H1 (cell line): ENCODE measurements at regions not wholly inside any gene's neighbourhood (a gene's known extent, or its start where the extent isn't known, plus 50 kb on each side); places are given as distances from the start of the nearest gene placed in this dataset.

Experiments used
- CTCF ChIA-PET: fragments of 300-600 bp; sonication (Branson Sonifier 250); formaldehyde crosslinking; loops from one replicate; lab custom pipeline; 2021; ENCODE audit not compliant: partially characterized antibody; lab: Charles Lee
- POLR2A ChIA-PET: fragments of 300-600 bp; sonication (Branson Sonifier 250); formaldehyde crosslinking; loops from one replicate; lab custom pipeline; 2021; ENCODE audit warnings: inconsistent platforms; ENCODE audit not compliant: partially characterized antibody; lab: Charles Lee
- DNase-seq, 2 experiments: peaks; one replicate each; pipeline versions ENCODE4 v3.0.0 to v3.0.0-alpha.2; 2010 to 2022; ENCODE audit warnings: low spot score in 2 of 2, low read depth in 1 of 2, mixed read lengths in 1 of 2
- FAIRE-seq: peaks from 2 replicates; lab custom pipeline; 2011; peaks lifted over from hg19 to GRCh38; lab: Jason Lieb, UNC
- H2AFZ ChIP-seq: 2 replicates; pipeline ENCODE4 v1.8.1; 2012; ENCODE audit warnings: low read length, inconsistent platforms
- H2AK5ac ChIP-seq: 2 replicates; pipeline ENCODE4 v1.6.1; 2013; ENCODE audit warnings: low read depth, low read length
- H2BK120ac ChIP-seq: replicated peaks from 2 replicates; pipeline ENCODE3; 2013; ENCODE audit warnings: low read depth, low read length, inconsistent platforms
- H2BK12ac ChIP-seq: 2 replicates; pipeline ENCODE4 v1.6.1; 2013; ENCODE audit warnings: low read depth, low read length
- H2BK15ac ChIP-seq: 2 replicates; pipeline ENCODE4 v1.6.1; 2013; ENCODE audit warnings: low read length
- H2BK20ac ChIP-seq: 2 replicates; pipeline ENCODE4 v1.6.1; 2013; ENCODE audit warnings: low read length
- H2BK5ac ChIP-seq: 2 replicates; pipeline ENCODE4 v1.6.1; 2013; ENCODE audit warnings: low read depth, low read length
- H3K14ac ChIP-seq: 2 replicates; pipeline ENCODE4 v1.6.1; 2013; ENCODE audit warnings: inconsistent platforms; ENCODE audit not compliant: insufficient read length
- H3K18ac ChIP-seq: 2 replicates; pipeline ENCODE4 v1.6.1; 2013; ENCODE audit warnings: low read length; ENCODE audit errors: extremely low read depth
- H3K23ac ChIP-seq: 2 replicates; pipeline ENCODE4 v1.6.1; 2013; ENCODE audit warnings: inconsistent platforms; ENCODE audit not compliant: insufficient read length
- H3K23me2 ChIP-seq: 2 replicates; pipeline ENCODE4 v1.6.1; 2013; ENCODE audit warnings: low read depth, low read length
- H3K27ac ChIP-seq: 2 replicates; pipeline ENCODE4 v1.6.1; 2011; ENCODE audit warnings: low read depth, low read length, inconsistent platforms
- H3K27me3 ChIP-seq, 4 experiments: replicated peaks in 1 of 4; 1 replicate in 1 of 4; 2 replicates in 3 of 4; pipeline versions ENCODE4 v1.6.1 to v1.8.1; 2011 to 2013; ENCODE audit warnings: low read length in 3 of 4, mild to moderate bottlenecking in 3 of 4, inconsistent platforms in 2 of 4, mixed read lengths in 2 of 4, moderate library complexity in 1 of 4; ENCODE audit not compliant: control insufficient read depth in 3 of 4, insufficient read depth in 3 of 4; ENCODE audit errors: extremely low read depth in 1 of 4
- H3K36me3 ChIP-seq, 4 experiments: 2 replicates each; pipeline versions ENCODE4 v1.6.1 to v1.8.1; 2011 to 2013; ENCODE audit warnings: mild to moderate bottlenecking in 4 of 4, low read length in 3 of 4, moderate library complexity in 2 of 4, control low read depth in 1 of 4, inconsistent platforms in 1 of 4; ENCODE audit not compliant: insufficient read depth in 4 of 4, control insufficient read depth in 2 of 4
- H3K4ac ChIP-seq: replicated peaks from 2 replicates; pipeline ENCODE3; 2013; ENCODE audit warnings: low read length, low read depth, mixed read lengths, inconsistent platforms; ENCODE audit not compliant: insufficient read length
- H3K4me1 ChIP-seq, 4 experiments: replicated peaks in 1 of 4; 1 replicate in 1 of 4; 2 replicates in 3 of 4; pipeline versions ENCODE4 v1.6.1 to v1.8.1; 2011 to 2013; ENCODE audit warnings: low read length in 3 of 4, inconsistent platforms in 2 of 4, mixed read lengths in 1 of 4; ENCODE audit not compliant: insufficient read depth in 4 of 4, control insufficient read depth in 3 of 4
- H3K4me2 ChIP-seq, 2 experiments: 2 replicates each; pipeline versions ENCODE4 v1.6.1 to v1.8.1; 2011 to 2013; ENCODE audit warnings: low read depth in 2 of 2, low read length in 2 of 2, control low read depth in 1 of 2, inconsistent platforms in 1 of 2, mild to moderate bottlenecking in 1 of 2; ENCODE audit not compliant: insufficient read depth in 1 of 2
- H3K4me3 ChIP-seq, 4 experiments: fragments of 200-600, 300-600 bp in 1 of 4; sonication (generic), shearing (Covaris generic), sonication (Bioruptor Twin) in 1 of 4; 2 replicates each; pipeline versions ENCODE4 v1.5.1 to v1.8.1; 2011 to 2016; ENCODE audit warnings: low read length in 4 of 4, low read depth in 3 of 4, control low read depth in 2 of 4, inconsistent platforms in 2 of 4, mild to moderate bottlenecking in 2 of 4, mixed read lengths in 1 of 4, moderate library complexity in 1 of 4; ENCODE audit not compliant: insufficient read depth in 2 of 4; ENCODE audit errors: extremely low read depth in 1 of 4
- H3K56ac ChIP-seq: replicated peaks from 2 replicates; pipeline ENCODE3; 2013; ENCODE audit warnings: low read depth, mild to moderate bottlenecking, mixed read lengths, low read length, inconsistent platforms; ENCODE audit not compliant: insufficient read length
- H3K79me1 ChIP-seq: 2 replicates; pipeline ENCODE4 v1.6.1; 2013; ENCODE audit warnings: low read depth, low read length, control low read depth
- H3K79me2 ChIP-seq, 2 experiments: 2 replicates each; pipeline versions ENCODE4 v1.6.1 to v1.8.1; 2012 to 2013; ENCODE audit warnings: low read length in 2 of 2, mild to moderate bottlenecking in 2 of 2, inconsistent platforms in 1 of 2; ENCODE audit not compliant: insufficient read depth in 2 of 2, control insufficient read depth in 1 of 2
- H3K9ac ChIP-seq, 4 experiments: replicated peaks in 1 of 4; 1 replicate in 1 of 4; 2 replicates in 3 of 4; pipeline versions ENCODE4 v1.6.1 to v1.8.1; 2011 to 2013; ENCODE audit warnings: low read depth in 3 of 4, low read length in 3 of 4, control low read depth in 2 of 4, mild to moderate bottlenecking in 2 of 4, moderate library complexity in 2 of 4, inconsistent platforms in 1 of 4; ENCODE audit errors: extremely low read depth in 1 of 4
- H3K9me3 ChIP-seq, 2 experiments: 2 replicates each; pipeline versions ENCODE4 v1.6.1 to v1.8.1; 2012 to 2013; ENCODE audit warnings: mild to moderate bottlenecking in 2 of 2, moderate library complexity in 2 of 2, control low read depth in 1 of 2, inconsistent platforms in 1 of 2, low read depth in 1 of 2, low read length in 1 of 2, mixed read lengths in 1 of 2; ENCODE audit not compliant: insufficient read depth in 2 of 2
- H4K20me1 ChIP-seq, 2 experiments: replicated peaks in 1 of 2; 2 replicates each; pipeline versions ENCODE3 to v1.8.1; 2011 to 2013; ENCODE audit warnings: inconsistent platforms in 2 of 2, low read length in 2 of 2, mild to moderate bottlenecking in 1 of 2; ENCODE audit not compliant: insufficient read depth in 2 of 2, control insufficient read depth in 1 of 2
- H4K5ac ChIP-seq: 2 replicates; pipeline ENCODE4 v1.6.1; 2013; ENCODE audit warnings: low read length, low read depth, mixed read lengths, inconsistent platforms; ENCODE audit not compliant: insufficient read length
- H4K8ac ChIP-seq: 2 replicates; pipeline ENCODE4 v1.8.0; 2013; ENCODE audit warnings: mild to moderate bottlenecking, moderate library complexity, low read length, inconsistent platforms; ENCODE audit not compliant: insufficient read depth; ENCODE audit errors: extremely low read depth
- H4K91ac ChIP-seq: replicated peaks from 2 replicates; pipeline ENCODE3; 2013; ENCODE audit warnings: low read length, mixed read lengths, inconsistent platforms; ENCODE audit not compliant: insufficient read length
- RFX5 ChIP-seq: IDR thresholded peaks from 2 replicates; pipeline ENCODE4 v1.6.1; 2011; ENCODE audit warnings: low read depth, low read length, improper control_type of control experiment, borderline replicate concordance
- RXRA ChIP-seq: IDR thresholded peaks from 2 replicates; pipeline ENCODE4 v1.6.1; 2011; ENCODE audit warnings: low read depth, mild to moderate bottlenecking, low read length, moderate library complexity; ENCODE audit not compliant: insufficient read depth
- WGBS, 2 experiments: shearing (Covaris generic) in 1 of 2; methylation state at CpG; one replicate each; pipeline versions ENCODE4 v1.1.6 to v1.1.7; 2013 to 2015; ENCODE audit warnings: low lambda C conversion rate in 2 of 2, mixed read lengths in 2 of 2, inconsistent platforms in 1 of 2, low coverage in 1 of 2, missing lambda C conversion rate in 1 of 2; ENCODE audit not compliant: insufficient replicate concordance in 2 of 2, insufficient coverage in 1 of 2, insufficient read length in 1 of 2; ENCODE audit errors: extremely low coverage in 1 of 2, missing lambda C conversion rate in 1 of 2; 5-methylcytosine and 5-hydroxymethylcytosine counted together

- Histone ChIP-seq H3K27ac (no peak overlapping the region), H2BK12ac (no peak overlapping the region), H3K9me3 (no peaks in the 10 kb centered on the region), H3K4me2 (no peak overlapping the region), H4K5ac (no peak overlapping the region), H3K18ac (no peak overlapping the region), H3K23me2 (no peaks in the 10 kb centered on the region), H3K9ac (no peak overlapping the region), H2AFZ (no peak overlapping the region), H3K14ac (no peak overlapping the region), H4K8ac (no peak overlapping the region), H2BK120ac (no peak overlapping the region), H3K79me2 (no peaks in the 10 kb centered on the region), H2BK15ac (no peak overlapping the region), H3K56ac (no peak overlapping the region), H2BK20ac (no peak overlapping the region), H3K23ac (no peak overlapping the region), H3K4ac (no peak overlapping the region), H3K4me3 (no peak overlapping the region), H4K20me1 (no peaks in the 10 kb centered on the region), H2AK5ac (no peak overlapping the region), H3K36me3 (no peaks in the 10 kb centered on the region), H3K27me3 (no peaks in the 10 kb centered on the region), H4K91ac (no peak overlapping the region), H2BK5ac (no peak overlapping the region), H3K4me1 (no peaks in the 10 kb centered on the region), H3K79me1 (no peaks in the 10 kb centered on the region)
- 93% methylated on average over 3 of the region's 3 CpGs; no CpG with 5 or more reads in 1 of the 2 experiments for WGBS, 2 experiments
- TF ChIP-seq RFX5 (no peak), RXRA (no peak)
- CTCF ChIA-PET: no interaction called here
- POLR2A ChIA-PET: no interaction called here
- no peak for DNase-seq
- FAIRE-seq: no peak
These were observed 113.1 kb upstream of the ADCY1 start for GRCh38 chr7:45461026-45461425.
